Natural killer cell treated with Interleukin-12 subunit alpha and Interleukin-12 subunit beta and Interleukin-15 and Interleukin-18, amount 100 ng/mL, for 72 hours (primary cell): ENCODE measurements at regions not wholly inside any gene's neighbourhood (a gene's known extent, or its start where the extent isn't known, plus 50 kb on each side); places are given as distances from the start of the nearest gene placed in this dataset.

ENCODE experiments used
- ATAC-seq, 2 donors: fragments of 150-1000 bp; cut with Tn5 transposase in 1 of 2; sonication (Bioruptor Pico), chemical (Tn5 transposase) in 1 of 2; 2 replicates each; pipeline ENCODE4 v1.10.0; 2021
- DNase-seq: peaks from one replicate; pipeline ENCODE4 v3.0.0; 2022; ENCODE audit warnings: low spot score
- H3K27ac Mint-ChIP-seq, 2 donors: 1 replicate in 1 of 2; 2 replicates in 1 of 2; pipeline ENCODE4 v1.8.0; 2022; ENCODE audit warnings: mixed read lengths in 2 of 2, mild to moderate bottlenecking in 1 of 2, moderate library complexity in 1 of 2
- H3K27me3 Mint-ChIP-seq, 2 donors: 1 replicate in 1 of 2; 2 replicates in 1 of 2; pipeline ENCODE4 v1.8.0; 2022; ENCODE audit warnings: mixed read lengths in 2 of 2
- H3K36me3 Mint-ChIP-seq: one replicate; pipeline ENCODE4 v1.8.0; 2022; ENCODE audit warnings: mixed read lengths
- H3K4me1 Mint-ChIP-seq, 2 donors: 1 replicate in 1 of 2; 2 replicates in 1 of 2; pipeline ENCODE4 v1.8.0; 2022; ENCODE audit warnings: low read depth in 2 of 2, mixed read lengths in 2 of 2, mild to moderate bottlenecking in 1 of 2
- H3K4me3 Mint-ChIP-seq: one replicate; pipeline ENCODE4 v1.8.0; 2022; ENCODE audit warnings: mixed read lengths
- H3K9me3 Mint-ChIP-seq: 2 replicates; pipeline ENCODE4 v1.8.0; 2022; ENCODE audit warnings: mixed read lengths

DNA sequence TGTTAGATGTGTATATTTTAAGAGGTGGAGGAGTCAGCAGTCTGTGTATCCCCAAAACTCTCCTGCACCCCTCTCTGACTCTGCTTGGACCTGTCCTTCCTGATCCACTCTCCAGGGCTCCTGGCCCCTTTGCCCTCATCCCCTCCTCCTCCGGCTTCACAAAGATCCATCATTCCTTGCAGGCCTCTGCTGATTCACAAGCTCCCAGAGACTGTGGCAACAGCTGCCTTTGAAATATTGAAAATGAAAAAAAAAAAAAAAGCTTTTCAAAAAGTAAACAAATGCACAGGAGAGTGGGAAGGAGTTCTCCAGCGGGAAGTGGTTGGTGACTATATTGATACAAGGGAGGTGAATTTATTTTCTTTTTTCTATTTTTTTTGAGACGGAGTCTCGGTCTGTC lies 330.2 kb upstream of the SULF2 start:
- Mint-ChIP-seq H3K9me3 (no peaks in the 10 kb centered on the region), H3K4me3 (no peak overlapping the region), H3K27me3 (peaks cover 21 to 27% of the 10 kb centered on the region in 2 donors), H3K27ac (no peak overlapping the region), H3K36me3 (no peaks in the 10 kb centered on the region), H3K4me1 (no peaks in the 10 kb centered on the region)
- no peak for DNase-seq
- ATAC-seq: no peak

DNA sequence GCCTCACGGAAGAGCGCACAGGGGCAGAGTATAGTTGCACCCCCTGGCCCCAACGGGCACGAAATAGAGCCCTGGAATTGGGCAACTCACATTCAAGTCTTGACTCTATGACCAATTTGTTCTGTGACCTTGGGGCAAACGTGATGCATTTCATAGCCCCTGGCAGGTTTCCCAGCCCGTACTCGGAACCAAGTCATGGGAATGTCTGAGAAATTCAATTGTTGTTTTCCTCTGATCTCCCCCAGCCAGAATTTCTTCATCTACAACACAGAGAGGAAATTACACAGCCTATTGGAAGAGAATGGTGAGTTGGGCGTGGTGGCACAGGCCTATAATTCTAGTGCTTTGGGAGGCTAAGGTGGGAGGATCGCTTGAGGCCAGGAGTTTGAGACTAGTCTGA lies 322.3 kb upstream of the SULF2 start:
- no peak overlapping the region for H3K27ac Mint-ChIP-seq
- no peak overlapping the region for H3K4me3 Mint-ChIP-seq
- no peaks in the 10 kb centered on the region for H3K9me3 Mint-ChIP-seq
- H3K27me3 Mint-ChIP-seq: peaks cover 22 to 25% of the 10 kb centered on the region in 2 donors
- ATAC-seq (no peak), DNase-seq (no peak)
- H3K36me3 Mint-ChIP-seq: no peaks in the 10 kb centered on the region
- no peaks in the 10 kb centered on the region for H3K4me1 Mint-ChIP-seq

DNA sequence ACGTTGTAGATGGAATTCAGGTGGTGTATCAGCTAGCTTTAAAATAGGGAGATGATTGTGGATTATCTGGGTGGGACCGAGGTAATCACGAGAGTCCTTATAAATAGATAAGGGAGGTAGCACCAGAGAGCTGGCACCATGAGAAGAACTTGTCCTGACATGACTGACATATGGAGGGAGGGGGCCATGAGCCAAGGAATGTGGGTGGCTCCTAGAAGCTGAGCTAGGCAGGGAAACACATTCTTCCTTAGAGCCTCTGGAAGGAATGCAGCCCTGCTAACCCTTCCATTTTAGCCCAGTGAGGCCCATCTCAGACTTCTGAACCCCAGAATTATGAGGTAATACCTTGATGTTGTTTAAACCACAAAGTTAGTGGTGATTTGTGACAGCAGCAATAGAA lies 321.1 kb upstream of the SULF2 start:
- no peak for ATAC-seq

DNA sequence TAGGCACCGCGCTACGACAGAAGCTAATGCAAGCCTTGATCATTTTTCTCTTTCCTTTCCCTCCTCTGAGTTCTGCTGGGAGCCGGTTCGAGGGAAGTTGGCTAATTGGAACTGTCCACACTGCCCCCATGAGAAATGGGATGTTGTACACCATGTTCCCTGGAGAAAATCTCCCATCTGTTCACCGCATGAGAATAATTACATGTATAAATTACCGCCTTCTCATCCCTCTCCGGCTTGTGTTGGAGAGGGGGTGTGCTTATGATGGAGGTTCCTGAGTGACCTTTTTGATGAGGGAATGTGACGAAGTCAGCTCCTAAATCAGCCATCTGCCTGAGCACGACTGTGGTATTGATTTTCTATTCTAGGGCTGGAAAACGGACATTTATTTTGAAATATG lies 320.2 kb upstream of the SULF2 start:
- Mint-ChIP-seq H3K27ac (no peak overlapping the region), H3K27me3 (peaks cover 17 to 27% of the 10 kb centered on the region in 2 donors), H3K4me3 (no peak overlapping the region), H3K9me3 (no peaks in the 10 kb centered on the region), H3K36me3 (no peaks in the 10 kb centered on the region), H3K4me1 (no peaks in the 10 kb centered on the region)
- ATAC-seq: no peak
- DNase-seq: no peak

More for the DNA sequence above, 321.1 kb upstream of the SULF2 start:
- Mint-ChIP-seq H3K36me3 (no peaks in the 10 kb centered on the region), H3K4me3 (no peak overlapping the region), H3K9me3 (no peaks in the 10 kb centered on the region), H3K27me3 (peaks cover 17 to 25% of the 10 kb centered on the region in 2 donors), H3K4me1 (no peaks in the 10 kb centered on the region), H3K27ac (no peak overlapping the region)
- DNase-seq: no peak

DNA sequence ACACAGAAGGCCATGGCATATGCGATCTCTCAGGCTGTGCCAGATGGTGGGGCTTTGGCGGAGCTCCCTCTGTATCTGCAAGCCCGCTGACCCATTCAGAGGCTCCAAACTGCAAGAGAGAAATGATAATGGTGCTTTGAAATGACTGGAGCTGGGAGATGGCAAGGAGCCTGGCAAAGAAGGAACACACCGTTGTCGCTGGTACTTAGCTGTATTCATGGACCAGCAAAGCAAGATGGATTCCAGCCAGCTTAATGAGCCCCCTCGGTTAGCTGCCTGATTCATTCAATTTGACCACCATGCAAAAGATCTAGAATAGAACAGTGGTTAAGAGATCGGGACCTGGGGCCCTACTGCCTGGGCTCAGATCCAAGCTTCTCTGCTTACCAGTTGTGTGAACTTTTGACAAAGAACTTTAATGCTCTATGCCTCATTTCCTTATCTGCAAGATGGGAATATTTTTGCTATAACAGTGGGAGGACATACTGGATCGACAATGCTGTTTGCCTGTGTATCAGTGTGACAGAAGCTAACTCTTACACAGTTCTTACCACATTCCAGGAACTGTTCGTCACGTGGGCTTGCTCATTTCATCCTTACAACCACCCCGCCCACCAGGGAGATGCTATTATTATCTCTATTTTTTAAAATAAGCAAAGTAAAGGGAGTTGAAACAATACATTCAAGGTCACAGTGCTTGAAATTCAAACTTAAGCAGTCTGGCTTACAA lies 317.8 kb upstream of the SULF2 start:
- Mint-ChIP-seq H3K36me3 (no peaks in the 10 kb centered on the region), H3K9me3 (no peaks in the 10 kb centered on the region), H3K4me1 (no peaks in the 10 kb centered on the region), H3K27ac (no peak overlapping the region), H3K27me3 (peaks cover 10 to 16% of the 10 kb centered on the region in 2 donors), H3K4me3 (no peak overlapping the region)
- no peak for ATAC-seq
- DNase-seq: no peak

DNA sequence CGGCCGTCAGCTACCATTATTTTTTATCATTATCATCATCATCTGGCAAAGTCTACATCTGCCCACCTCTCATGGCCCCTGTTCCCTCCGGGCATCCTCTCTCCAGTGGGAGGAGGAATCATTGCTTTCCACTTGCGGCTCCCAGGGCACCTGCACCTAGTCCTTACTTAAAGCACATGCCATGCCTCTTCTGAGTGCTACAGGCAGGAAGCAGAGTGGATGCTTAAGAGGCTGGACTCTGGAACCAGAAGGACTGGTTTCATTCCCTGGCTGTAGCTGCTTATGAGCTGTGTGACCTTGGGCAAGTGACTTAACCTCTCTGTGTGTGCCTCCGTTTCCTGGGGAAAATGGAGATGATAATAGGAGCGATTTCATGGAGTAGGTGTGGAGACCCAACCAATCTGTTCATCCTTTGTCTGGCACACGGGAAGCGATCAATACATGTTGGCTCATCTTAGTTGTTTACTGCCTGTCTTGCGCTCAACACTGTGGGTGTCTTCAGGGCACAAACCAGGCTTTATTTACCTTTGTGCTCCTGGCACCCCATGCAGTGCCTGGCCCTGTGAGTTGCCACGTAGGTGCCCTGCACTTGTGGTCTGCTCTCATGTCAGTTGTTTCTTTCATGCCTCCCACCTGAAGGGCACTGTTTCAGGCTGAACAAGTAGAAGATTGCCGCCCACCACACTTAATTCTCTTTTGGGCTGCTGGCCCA lies 317.0 kb upstream of the SULF2 start:
- DNase-seq: no peak
- Mint-ChIP-seq H3K4me3 (no peak overlapping the region), H3K36me3 (no peaks in the 10 kb centered on the region), H3K4me1 (no peaks in the 10 kb centered on the region), H3K27ac (no peak overlapping the region), H3K27me3 (peaks cover 10 to 16% of the 10 kb centered on the region in 2 donors), H3K9me3 (no peaks in the 10 kb centered on the region)
- ATAC-seq: no peak

DNA sequence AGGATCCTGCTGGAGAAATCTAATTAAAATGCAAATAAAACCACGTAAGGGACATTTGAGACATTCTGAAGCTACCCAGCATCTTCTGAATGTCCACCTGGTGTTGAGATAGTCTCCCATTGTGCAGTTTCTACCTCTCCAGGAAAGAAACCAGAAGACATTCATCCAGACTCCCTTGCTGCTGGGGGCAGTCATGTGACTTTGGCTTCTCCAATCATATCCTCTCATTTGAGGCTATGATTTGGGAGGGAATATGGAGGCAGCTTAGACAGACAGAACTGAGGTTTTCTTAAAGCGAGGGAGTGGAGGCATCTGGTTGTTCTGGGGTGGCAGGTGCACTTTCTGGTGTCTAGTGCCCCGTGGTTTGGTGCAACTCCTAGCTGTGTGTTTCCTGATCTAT lies 315.2 kb upstream of the SULF2 start:
- no peak for ATAC-seq
- Mint-ChIP-seq H3K4me1 (no peaks in the 10 kb centered on the region), H3K36me3 (no peaks in the 10 kb centered on the region)

DNA sequence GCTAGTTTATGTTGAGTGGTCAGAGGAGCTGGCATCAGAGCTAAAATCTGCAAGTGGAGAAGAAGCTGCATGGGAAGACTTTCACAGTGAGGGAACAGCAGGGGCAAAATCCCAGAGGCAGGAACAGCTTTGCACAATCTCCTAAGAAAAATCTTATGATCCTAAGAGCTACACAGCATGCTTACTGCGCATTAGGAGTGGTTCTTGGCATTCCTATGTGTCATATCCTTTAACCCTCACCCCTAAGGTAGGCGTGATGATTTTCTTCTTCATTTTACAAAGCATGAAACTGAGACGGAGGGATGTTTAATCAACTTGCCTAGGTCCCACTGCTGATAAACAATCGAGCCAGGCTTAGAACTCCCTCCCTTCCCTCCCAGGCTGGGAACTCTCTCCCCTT lies 313.6 kb upstream of the SULF2 start:
- Mint-ChIP-seq H3K27me3 (peaks cover 13 to 17% of the 10 kb centered on the region in 2 donors), H3K36me3 (no peaks in the 10 kb centered on the region), H3K4me1 (no peaks in the 10 kb centered on the region), H3K9me3 (no peaks in the 10 kb centered on the region), H3K4me3 (no peak overlapping the region), H3K27ac (no peak overlapping the region)
- DNase-seq (no peak), ATAC-seq (no peak)

More for the DNA sequence above, 315.2 kb upstream of the SULF2 start:
- no peak for DNase-seq
- H3K27me3 Mint-ChIP-seq: peaks cover 11 to 16% of the 10 kb centered on the region in 2 donors
- no peak overlapping the region for H3K27ac Mint-ChIP-seq
- H3K9me3 Mint-ChIP-seq: no peaks in the 10 kb centered on the region
- H3K4me3 Mint-ChIP-seq: no peak overlapping the region

DNA sequence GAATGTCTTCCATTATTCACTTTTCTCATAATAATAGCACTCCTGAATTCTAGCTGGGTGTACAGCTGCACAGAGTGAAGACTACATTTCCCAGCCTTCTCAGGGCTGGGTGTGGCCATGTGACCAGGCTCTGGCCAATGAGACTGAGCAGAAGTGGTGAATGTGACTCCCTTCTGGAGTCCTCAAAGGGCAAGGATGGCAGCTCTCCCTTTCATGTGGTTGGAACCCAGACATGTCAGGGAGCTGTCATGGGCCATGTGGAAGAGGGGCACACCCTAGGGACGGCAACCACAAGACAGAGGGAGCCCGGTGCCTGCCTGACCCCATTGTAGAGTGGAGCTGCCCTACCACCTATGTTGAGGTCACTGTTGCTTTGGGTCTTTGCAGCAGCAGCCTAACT lies 312.8 kb upstream of the SULF2 start:
- H3K27ac Mint-ChIP-seq: no peak overlapping the region
- H3K36me3 Mint-ChIP-seq: no peaks in the 10 kb centered on the region
- DNase-seq: no peak
- no peaks in the 10 kb centered on the region for H3K9me3 Mint-ChIP-seq
- H3K27me3 Mint-ChIP-seq: peaks cover 15 to 25% of the 10 kb centered on the region in 2 donors
- ATAC-seq: peak; percentile 41 to 52
- H3K4me3 Mint-ChIP-seq: no peak overlapping the region
- H3K4me1 Mint-ChIP-seq: no peaks in the 10 kb centered on the region

DNA sequence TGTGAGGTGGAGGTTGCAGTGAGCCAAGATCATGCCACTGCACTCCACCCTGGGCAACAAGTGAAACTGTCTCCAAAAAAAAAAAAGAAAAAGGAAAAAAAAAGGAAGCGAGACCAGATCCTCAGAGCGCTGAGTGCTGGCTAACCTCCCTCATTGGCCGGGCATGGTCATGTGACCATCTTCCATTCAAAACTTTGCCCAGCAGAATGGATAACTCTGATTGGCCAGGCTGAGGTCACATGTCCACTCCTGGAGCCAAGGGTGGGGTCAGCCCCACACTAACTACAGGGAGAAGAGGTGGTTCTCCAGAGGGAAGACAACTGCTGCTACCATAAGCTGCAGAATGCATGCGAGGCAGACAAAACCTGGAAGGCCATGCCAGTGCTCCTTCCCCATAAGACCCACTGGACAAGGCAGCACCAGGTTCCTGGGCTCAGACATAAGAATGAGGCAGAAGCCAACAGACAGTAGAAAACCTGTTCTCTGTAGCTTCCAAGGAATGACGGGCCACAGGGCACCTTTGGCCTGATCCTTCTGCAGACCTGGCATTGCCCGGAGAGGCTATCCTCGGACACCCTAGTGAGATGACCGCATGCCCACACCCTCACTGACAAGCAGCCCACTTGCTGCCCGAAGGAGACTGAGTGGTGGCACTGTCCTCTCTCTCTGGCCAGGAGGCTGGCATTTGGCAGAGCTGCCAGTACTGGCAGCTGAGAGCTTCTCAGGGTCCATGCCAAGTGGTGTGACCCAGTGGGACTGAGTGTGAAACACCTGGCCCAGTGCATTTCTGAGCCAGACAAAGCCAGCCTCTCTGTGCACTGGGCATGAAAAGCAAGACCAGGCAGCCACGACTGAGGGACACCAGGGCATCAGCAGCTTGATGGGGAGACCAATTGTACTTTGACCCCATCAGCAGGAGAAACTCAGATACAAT lies 311.9 kb upstream of the SULF2 start:
- Mint-ChIP-seq H3K36me3 (no peaks in the 10 kb centered on the region), H3K27ac (no peak overlapping the region), H3K4me1 (no peaks in the 10 kb centered on the region), H3K9me3 (no peaks in the 10 kb centered on the region), H3K4me3 (no peak overlapping the region), H3K27me3 (peaks cover 16 to 29% of the 10 kb centered on the region in 2 donors)
- ATAC-seq (peak in 1 of 2 donors; percentile 25), DNase-seq (no peak)

DNA sequence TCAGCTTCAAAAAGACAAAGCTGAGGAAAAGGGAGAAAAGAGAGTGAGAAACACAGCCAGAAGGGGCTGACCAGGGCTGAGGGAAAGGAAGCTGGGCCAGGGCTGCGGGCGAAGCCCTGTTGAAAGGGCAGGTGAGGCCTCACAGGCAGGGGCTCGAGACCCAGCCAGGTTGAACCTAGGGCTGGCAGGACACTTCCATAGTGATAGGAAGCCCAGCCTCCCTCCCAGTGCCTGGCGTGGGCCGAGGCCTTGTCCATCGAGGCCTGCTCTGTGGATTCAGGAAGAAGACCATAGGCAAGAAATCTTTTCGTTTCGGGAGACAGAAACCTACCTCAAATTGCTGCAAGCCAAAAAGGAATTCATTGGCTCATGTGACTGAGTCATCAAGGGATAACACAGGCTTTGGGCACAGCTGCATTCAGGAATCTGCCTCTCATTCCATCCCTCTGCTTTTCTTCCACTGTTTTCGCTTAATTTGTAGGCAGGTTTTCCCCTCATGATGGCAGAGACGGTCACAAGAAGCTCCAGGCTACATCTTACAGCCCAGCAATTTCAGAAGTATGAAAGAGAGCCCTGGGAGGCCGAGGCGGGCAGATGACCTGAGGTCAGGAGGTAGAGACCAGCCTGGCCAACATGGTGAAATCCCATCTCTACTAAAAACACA lies 311.1 kb upstream of the SULF2 start:
- Mint-ChIP-seq H3K36me3 (no peaks in the 10 kb centered on the region), H3K4me3 (no peak overlapping the region), H3K9me3 (no peaks in the 10 kb centered on the region), H3K27ac (no peak overlapping the region), H3K27me3 (peaks cover 17 to 34% of the 10 kb centered on the region in 2 donors), H3K4me1 (no peaks in the 10 kb centered on the region)
- DNase-seq (no peak), ATAC-seq (no peak)

DNA sequence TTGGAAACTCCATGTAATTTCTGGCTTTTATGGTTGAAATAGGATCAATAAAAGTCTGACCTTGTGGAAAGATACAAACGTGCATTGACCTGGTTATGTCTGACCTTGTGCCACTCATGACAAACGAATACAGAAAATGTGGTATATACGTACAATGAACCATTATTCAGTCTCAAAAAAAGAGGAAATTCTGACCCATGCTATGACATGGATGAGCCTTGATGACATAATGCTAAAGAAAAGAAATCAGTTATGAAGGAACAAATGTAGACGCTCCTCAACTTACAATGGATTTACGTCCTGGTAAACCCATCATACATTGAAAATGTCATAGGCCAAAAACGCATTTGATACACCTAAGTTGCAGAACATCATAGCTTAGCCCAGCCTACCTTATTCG lies 309.7 kb upstream of the SULF2 start:
- no peaks in the 10 kb centered on the region for H3K9me3 Mint-ChIP-seq
- peaks cover 15 to 27% of the 10 kb centered on the region in 2 donors for H3K27me3 Mint-ChIP-seq
- no peaks in the 10 kb centered on the region for H3K36me3 Mint-ChIP-seq
- H3K27ac Mint-ChIP-seq: no peak overlapping the region
- no peak overlapping the region for H3K4me3 Mint-ChIP-seq
- no peaks in the 10 kb centered on the region for H3K4me1 Mint-ChIP-seq
- no peak for ATAC-seq
- no peak for DNase-seq

DNA sequence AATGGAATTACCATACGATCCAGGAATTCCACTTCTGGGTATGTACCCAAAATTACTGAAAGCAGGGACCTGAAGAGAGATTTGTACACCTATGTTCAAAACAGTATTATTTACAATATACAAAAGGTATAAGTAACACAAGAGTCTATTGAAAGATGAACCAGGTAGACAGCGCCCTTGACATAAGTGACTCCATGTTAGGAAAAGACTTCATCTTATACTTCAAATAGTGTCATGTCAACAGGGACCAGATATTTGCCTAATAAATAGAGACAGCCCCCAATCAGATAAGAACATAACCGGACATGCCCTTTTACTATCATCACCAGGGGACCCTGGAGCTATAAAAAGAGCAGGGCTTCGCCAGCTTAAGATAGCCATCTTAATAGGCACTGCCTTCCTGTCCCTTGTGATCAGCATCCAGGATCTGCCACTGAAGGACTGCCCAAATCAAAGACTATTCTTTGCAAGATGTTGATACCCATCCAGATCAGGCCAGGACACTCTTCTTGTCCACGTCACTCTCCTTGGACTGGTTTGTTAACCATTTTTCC lies 309.0 kb upstream of the SULF2 start:
- peaks cover 19 to 32% of the 10 kb centered on the region in 2 donors for H3K27me3 Mint-ChIP-seq
- no peak overlapping the region for H3K4me3 Mint-ChIP-seq
- H3K4me1 Mint-ChIP-seq: no peaks in the 10 kb centered on the region
- no peaks in the 10 kb centered on the region for H3K9me3 Mint-ChIP-seq
- no peak overlapping the region for H3K27ac Mint-ChIP-seq
- DNase-seq (no peak), ATAC-seq (no peak)
- H3K36me3 Mint-ChIP-seq: no peaks in the 10 kb centered on the region
